KMS-11 (cell line): ENCODE measurements at regions not wholly inside any gene's neighbourhood (a gene's known extent, or its start where the extent isn't known, plus 50 kb on each side); places are given as distances from the start of the nearest gene placed in this dataset.

ENCODE experiments used
- H2AFZ ChIP-seq: fragments of 200-600 bp; sonication (generic); 2 replicates; pipeline ENCODE4 v1.6.1; 2016; ENCODE audit warnings: antibody characterized with exemption, mixed run types, low read depth
- H3K27ac ChIP-seq: fragments of 200-600 bp; sonication (generic); 2 replicates; pipeline ENCODE4 v1.6.1; 2016; ENCODE audit warnings: mild to moderate bottlenecking, mixed run types
- H3K27me3 ChIP-seq: fragments of 200-600 bp; sonication (generic); 2 replicates; pipeline ENCODE4 v1.6.1; 2017; ENCODE audit warnings: mild to moderate bottlenecking, low read depth, mixed run types, moderate library complexity; ENCODE audit not compliant: insufficient read depth
- H3K36me3 ChIP-seq: fragments of 200-600 bp; sonication (generic); 2 replicates; pipeline ENCODE4 v1.6.1; 2017; ENCODE audit warnings: mild to moderate bottlenecking, mixed run types; ENCODE audit not compliant: insufficient read depth
- H3K4me1 ChIP-seq: fragments of 200-600 bp; sonication (generic); 2 replicates; pipeline ENCODE4 v1.6.1; 2016; ENCODE audit warnings: mild to moderate bottlenecking, low read depth, mixed run types; ENCODE audit not compliant: poor library complexity, severe bottlenecking
- H3K4me2 ChIP-seq: fragments of 200-600 bp; sonication (generic); 2 replicates; pipeline ENCODE4 v1.7.0; 2016; ENCODE audit warnings: mild to moderate bottlenecking, mixed run types
- H3K4me3 ChIP-seq: fragments of 200-600 bp; sonication (generic); IDR thresholded peaks from 2 replicates; pipeline ENCODE4 v1.6.1; 2017; ENCODE audit warnings: low read depth, low read length, mixed read lengths; ENCODE audit not compliant: insufficient read depth
- H3K79me2 ChIP-seq: fragments of 200-600 bp; sonication (generic); 2 replicates; pipeline ENCODE4 v1.6.1; 2016; ENCODE audit warnings: low read depth, mixed run types; ENCODE audit not compliant: insufficient read depth
- H3K9ac ChIP-seq: fragments of 200-600 bp; sonication (generic); 2 replicates; pipeline ENCODE4 v1.6.1; 2016; ENCODE audit warnings: mild to moderate bottlenecking, mixed run types
- H4K20me1 ChIP-seq: fragments of 200-600 bp; sonication (generic); 2 replicates; pipeline ENCODE4 v1.6.1; 2016; ENCODE audit warnings: mild to moderate bottlenecking, mixed run types; ENCODE audit not compliant: insufficient read depth
- TF ChIP-seq, protein P1 (sequence below): fragments of 200-600 bp; sonication (generic); conservative IDR thresholded peaks from 2 replicates; pipeline ENCODE4 v1.6.1; 2017; ENCODE audit warnings: low read depth, mild to moderate bottlenecking, antibody characterized with exemption, low read length, moderate library complexity, mixed read lengths

DNA sequence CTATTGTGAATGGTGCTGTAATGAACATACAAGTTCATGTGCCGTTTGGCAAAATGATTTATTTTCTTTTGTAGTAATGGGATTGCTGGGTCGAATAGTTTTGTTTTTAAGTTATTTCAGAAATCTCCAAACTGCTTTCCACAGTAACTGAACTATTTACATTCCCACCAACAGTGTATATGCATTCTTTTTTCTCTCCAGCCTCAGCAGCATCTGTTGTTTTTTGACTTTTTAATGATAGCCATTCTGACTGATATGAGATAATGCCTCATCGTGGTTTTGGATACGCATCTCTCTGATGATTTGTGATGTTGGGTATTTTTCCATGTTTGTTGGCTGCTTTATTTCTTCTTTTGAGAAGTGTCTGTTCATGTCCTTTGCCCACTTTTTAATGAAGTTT lies 246.3 kb upstream of the ADGRL3 start:
- Histone ChIP-seq H3K9ac (no peak overlapping the region), H3K27ac (no peak overlapping the region), H3K4me2 (no peak overlapping the region), H3K4me1 (no peaks in the 10 kb centered on the region), H3K79me2 (no peaks in the 10 kb centered on the region), H3K4me3 (no peak overlapping the region), H3K27me3 (no peaks in the 10 kb centered on the region), H4K20me1 (no peaks in the 10 kb centered on the region), H3K36me3 (no peaks in the 10 kb centered on the region), H2AFZ (no peak overlapping the region)
- TF ChIP-seq, protein P1, sequence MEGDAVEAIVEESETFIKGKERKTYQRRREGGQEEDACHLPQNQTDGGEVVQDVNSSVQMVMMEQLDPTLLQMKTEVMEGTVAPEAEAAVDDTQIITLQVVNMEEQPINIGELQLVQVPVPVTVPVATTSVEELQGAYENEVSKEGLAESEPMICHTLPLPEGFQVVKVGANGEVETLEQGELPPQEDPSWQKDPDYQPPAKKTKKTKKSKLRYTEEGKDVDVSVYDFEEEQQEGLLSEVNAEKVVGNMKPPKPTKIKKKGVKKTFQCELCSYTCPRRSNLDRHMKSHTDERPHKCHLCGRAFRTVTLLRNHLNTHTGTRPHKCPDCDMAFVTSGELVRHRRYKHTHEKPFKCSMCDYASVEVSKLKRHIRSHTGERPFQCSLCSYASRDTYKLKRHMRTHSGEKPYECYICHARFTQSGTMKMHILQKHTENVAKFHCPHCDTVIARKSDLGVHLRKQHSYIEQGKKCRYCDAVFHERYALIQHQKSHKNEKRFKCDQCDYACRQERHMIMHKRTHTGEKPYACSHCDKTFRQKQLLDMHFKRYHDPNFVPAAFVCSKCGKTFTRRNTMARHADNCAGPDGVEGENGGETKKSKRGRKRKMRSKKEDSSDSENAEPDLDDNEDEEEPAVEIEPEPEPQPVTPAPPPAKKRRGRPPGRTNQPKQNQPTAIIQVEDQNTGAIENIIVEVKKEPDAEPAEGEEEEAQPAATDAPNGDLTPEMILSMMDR = no peak

DNA sequence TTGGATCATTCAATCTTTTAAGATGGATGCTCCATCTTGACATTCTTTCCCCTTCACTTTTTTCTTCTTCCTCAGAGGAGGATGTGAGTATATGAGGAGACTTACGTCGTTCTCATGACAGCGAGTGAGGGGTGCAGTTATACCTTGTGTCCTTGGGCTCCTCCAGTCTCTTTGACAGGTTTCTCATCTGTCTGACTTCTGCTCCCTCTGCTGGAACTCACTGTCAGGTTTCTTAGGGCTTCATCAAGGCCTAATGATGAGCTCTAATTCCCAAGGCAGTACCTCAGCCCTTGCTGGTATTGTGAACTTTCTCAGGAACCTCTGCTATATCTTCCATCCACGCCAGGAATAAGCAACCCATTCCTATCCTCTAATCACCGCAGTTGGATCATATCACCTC lies 237.8 kb upstream of the ADGRL3 start:
- Histone ChIP-seq H3K4me1 (no peaks in the 10 kb centered on the region), H3K4me2 (no peak overlapping the region)

DNA sequence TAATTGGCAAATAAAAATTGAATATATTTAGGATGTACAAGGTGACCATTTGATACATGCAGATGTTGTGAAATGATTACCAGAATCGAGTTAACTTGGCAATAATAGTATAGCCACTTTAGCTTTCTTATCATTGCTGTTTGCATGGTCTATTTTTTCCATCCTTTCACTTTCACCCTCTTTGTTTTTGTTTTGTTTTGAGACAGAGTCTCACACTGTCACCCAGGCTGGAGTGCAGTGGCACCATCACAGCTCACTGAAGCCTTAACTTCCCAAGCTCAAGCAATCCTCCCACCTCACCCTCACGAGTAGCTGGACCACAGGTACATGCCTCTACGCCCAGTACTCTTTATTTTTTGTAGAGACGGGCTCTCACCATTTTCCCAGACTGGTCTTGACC lies 218.6 kb upstream of the ADGRL3 start:
- H3K27ac ChIP-seq = no peak overlapping the region
- no peaks in the 10 kb centered on the region for H3K79me2 ChIP-seq
- no peak overlapping the region for H3K4me3 ChIP-seq
- no peak overlapping the region for H3K9ac ChIP-seq
- H3K27me3 ChIP-seq = no peaks in the 10 kb centered on the region
- H3K4me2 ChIP-seq = no peak overlapping the region
- H3K4me1 ChIP-seq = peaks cover 3% of the 10 kb centered on the region
- TF ChIP-seq, protein P1 = no peak
- no peaks in the 10 kb centered on the region for H4K20me1 ChIP-seq
- peak overlapping the region; percentile 10; the same call in 1 of the 2 replicates for H2AFZ ChIP-seq
- no peaks in the 10 kb centered on the region for H3K36me3 ChIP-seq

More for the DNA sequence above, 237.8 kb upstream of the ADGRL3 start:
- no peaks in the 10 kb centered on the region for H4K20me1 ChIP-seq
- no peak overlapping the region for H3K27ac ChIP-seq
- H3K4me3 ChIP-seq = no peak overlapping the region
- TF ChIP-seq, protein P1 = no peak
- no peak overlapping the region for H3K9ac ChIP-seq
- no peak overlapping the region for H2AFZ ChIP-seq
- H3K79me2 ChIP-seq = no peaks in the 10 kb centered on the region
- no peaks in the 10 kb centered on the region for H3K27me3 ChIP-seq
- no peaks in the 10 kb centered on the region for H3K36me3 ChIP-seq

DNA sequence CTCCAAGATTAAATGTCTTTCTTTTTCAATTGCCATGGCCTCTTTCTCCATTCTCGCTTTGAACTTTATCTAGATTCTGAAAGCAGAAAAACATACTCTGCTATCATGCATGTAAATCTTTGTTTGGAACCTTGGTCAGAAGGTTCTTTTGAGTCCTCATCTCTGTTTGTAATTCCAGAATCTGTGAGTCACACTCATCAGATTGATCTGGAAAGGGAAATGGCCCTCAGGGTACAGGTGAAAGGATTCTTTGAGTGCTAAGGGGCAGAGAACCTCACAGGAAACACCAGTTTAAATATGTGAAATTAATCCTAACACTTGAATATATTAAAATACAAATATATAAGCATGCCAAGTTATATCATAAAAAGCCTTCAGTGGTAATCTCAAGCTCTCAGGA lies 211.0 kb upstream of the ADGRL3 start:
- TF ChIP-seq, protein P1 = no peak
- Histone ChIP-seq H3K79me2 (no peaks in the 10 kb centered on the region), H2AFZ (no peak overlapping the region), H3K9ac (no peak overlapping the region), H3K4me3 (no peak overlapping the region), H3K27me3 (no peaks in the 10 kb centered on the region), H3K36me3 (no peaks in the 10 kb centered on the region), H3K4me2 (no peak overlapping the region), H3K4me1 (no peaks in the 10 kb centered on the region), H4K20me1 (no peaks in the 10 kb centered on the region), H3K27ac (no peak overlapping the region)

DNA sequence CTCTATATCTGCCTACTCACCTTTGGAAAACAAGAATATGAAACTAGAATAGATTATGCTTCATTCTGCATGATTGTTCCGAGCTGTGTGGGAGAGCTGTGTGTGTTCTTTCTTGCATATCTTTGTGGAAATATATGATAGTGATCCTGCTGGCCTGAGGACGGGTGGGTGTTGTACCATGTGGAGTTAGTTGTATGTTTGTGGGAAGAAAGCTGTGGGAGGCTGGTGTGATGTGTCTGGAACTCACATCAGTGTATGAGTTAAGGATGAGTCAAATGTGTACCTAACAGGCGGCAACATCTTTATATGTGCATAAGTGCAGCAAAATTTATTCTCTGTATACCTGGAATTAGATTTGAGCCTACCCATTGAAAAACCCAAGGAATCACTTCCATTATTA lies 208.1 kb upstream of the ADGRL3 start:
- Histone ChIP-seq H3K27ac (no peak overlapping the region), H3K36me3 (no peaks in the 10 kb centered on the region), H2AFZ (no peak overlapping the region), H4K20me1 (no peaks in the 10 kb centered on the region), H3K9ac (no peak overlapping the region), H3K4me1 (no peaks in the 10 kb centered on the region), H3K4me2 (no peak overlapping the region), H3K27me3 (no peaks in the 10 kb centered on the region), H3K79me2 (no peaks in the 10 kb centered on the region), H3K4me3 (no peak overlapping the region)
- TF ChIP-seq, protein P1 = no peak
